ENCODE measurements at regions not wholly inside any gene's neighbourhood (a gene's known extent, or its start where the extent isn't known, plus 50 kb on each side); places are given as distances from the start of the nearest gene placed in this dataset.

- Mint-ChIP-seq H3K36me3 (ENCODE audit: low read depth) (no peaks in the 10 kb centered on the region), H3K4me1 (no peaks in the 10 kb centered on the region), H3K27ac (no peak overlapping the region), H3K9me3 (peaks cover 20% of the 10 kb centered on the region), H3K4me3 (no peak overlapping the region), H3K27me3 (ENCODE audit: low read depth) (no peaks in the 10 kb centered on the region)
- TF ChIP-seq CTCF (IDR thresholded peaks at IDR 0.05; ENCODE audit: unreplicated experiment in 3 of 3), result no peak
Observed at GRCh38 chr6:121800047-121800446, 364.6 kb downstream of the GJA1 start.

DNA sequence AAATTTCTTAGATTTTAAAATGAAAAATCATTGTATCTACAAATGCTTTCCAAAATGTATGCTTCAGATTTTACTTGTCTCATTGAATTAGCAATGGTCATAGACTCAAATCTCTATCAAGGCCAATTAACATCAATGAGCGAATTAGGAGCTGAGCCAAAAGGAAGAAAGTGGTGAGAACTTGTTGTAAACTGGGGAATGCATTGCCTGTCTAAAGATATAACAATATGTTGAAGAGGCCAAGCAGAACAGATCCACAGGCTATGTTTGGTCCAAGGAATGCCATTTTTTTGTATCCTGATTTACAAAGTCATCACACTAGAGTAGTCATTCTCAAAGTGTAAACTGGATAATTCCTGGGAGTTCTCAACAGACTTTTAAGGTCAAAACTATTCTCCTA, 370.7 kb downstream of the GJA1 start:
- TF ChIP-seq CTCF (IDR thresholded peaks at IDR 0.05; ENCODE audit: unreplicated experiment in 3 of 3), result no peak
- H3K9me3 Mint-ChIP-seq, result peaks cover 4% of the 10 kb centered on the region
- no peaks in the 10 kb centered on the region for H3K27me3 Mint-ChIP-seq (ENCODE audit: low read depth)
- no peak overlapping the region for H3K4me3 Mint-ChIP-seq
- no peaks in the 10 kb centered on the region for H3K36me3 Mint-ChIP-seq (ENCODE audit: low read depth)
- H3K4me1 Mint-ChIP-seq, result no peaks in the 10 kb centered on the region
- H3K27ac Mint-ChIP-seq, result no peak overlapping the region

DNA sequence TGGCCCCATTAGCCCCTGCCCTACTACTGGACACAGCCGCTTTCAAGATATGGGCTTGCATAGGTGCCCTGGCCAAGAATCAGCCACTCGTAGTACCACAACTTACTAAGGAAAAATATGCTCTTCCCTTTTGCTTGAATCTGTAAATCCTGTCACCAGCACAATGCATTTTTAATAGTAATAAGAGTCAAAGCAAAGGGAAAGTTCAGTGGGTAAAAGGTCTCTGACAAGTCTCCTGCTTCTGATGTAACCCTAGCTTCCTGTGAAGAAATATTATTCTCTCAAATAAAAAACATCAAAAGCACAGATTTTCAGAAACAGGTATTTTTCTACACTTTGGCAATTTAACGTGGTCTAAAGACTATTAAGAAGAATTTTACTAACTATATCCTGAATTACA, 373.8 kb downstream of the GJA1 start:
- Mint-ChIP-seq H3K4me3 (no peak overlapping the region), H3K36me3 (ENCODE audit: low read depth) (no peaks in the 10 kb centered on the region), H3K9me3 (no peaks in the 10 kb centered on the region), H3K27ac (no peak overlapping the region), H3K4me1 (no peaks in the 10 kb centered on the region), H3K27me3 (ENCODE audit: low read depth) (no peaks in the 10 kb centered on the region)
- TF ChIP-seq CTCF (IDR thresholded peaks at IDR 0.05; ENCODE audit: unreplicated experiment in 3 of 3), result no peak

- no peaks in the 10 kb centered on the region for H3K9me3 Mint-ChIP-seq
Observed at GRCh38 chr6:121810158-121811032, 374.9 kb downstream of the GJA1 start.

GRCh38 chr6:121811106-121811505, 375.7 kb downstream of the GJA1 start:
- Mint-ChIP-seq H3K27me3 (ENCODE audit: low read depth) (no peaks in the 10 kb centered on the region), H3K36me3 (ENCODE audit: low read depth) (no peaks in the 10 kb centered on the region), H3K4me3 (no peak overlapping the region), H3K4me1 (no peaks in the 10 kb centered on the region), H3K27ac (no peak overlapping the region), H3K9me3 (no peaks in the 10 kb centered on the region)
- TF ChIP-seq CTCF (IDR thresholded peaks at IDR 0.05; ENCODE audit: unreplicated experiment in 3 of 3), result no peak

More at GRCh38 chr6:121810158-121811032, 374.9 kb downstream of the GJA1 start:
- H3K4me3 Mint-ChIP-seq, result no peak overlapping the region
- no peaks in the 10 kb centered on the region for H3K27me3 Mint-ChIP-seq (ENCODE audit: low read depth)
- TF ChIP-seq CTCF (IDR thresholded peaks at IDR 0.05; ENCODE audit: unreplicated experiment in 3 of 3), result no peak
- H3K36me3 Mint-ChIP-seq (ENCODE audit: low read depth), result no peaks in the 10 kb centered on the region
- H3K27ac Mint-ChIP-seq, result no peak overlapping the region
- H3K4me1 Mint-ChIP-seq, result no peaks in the 10 kb centered on the region

DNA sequence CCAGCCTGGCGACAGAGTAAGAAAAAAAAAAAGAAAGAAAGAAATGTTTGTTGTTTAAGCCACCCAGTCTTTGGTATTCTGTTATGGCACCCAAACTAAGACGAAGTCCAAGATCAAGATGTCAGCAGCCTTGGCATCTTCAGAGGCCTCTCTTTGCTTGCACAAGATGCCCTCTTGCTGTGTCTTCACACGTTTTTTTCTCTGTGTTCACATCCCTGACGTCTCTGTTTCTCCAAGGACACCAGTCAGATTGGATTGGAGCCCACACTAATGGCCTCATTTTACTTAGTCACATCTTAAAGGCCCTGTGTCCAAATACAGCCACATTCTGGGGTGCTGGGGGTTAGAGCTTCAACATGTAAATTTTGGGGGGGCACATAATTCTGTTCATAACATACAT, 380.9 kb downstream of the GJA1 start:
- H3K36me3 Mint-ChIP-seq (ENCODE audit: low read depth), result no peaks in the 10 kb centered on the region
- no peaks in the 10 kb centered on the region for H3K27me3 Mint-ChIP-seq (ENCODE audit: low read depth)
- no peak overlapping the region for H3K4me3 Mint-ChIP-seq

More for the DNA sequence above, 380.9 kb downstream of the GJA1 start:
- Mint-ChIP-seq H3K4me1 (no peaks in the 10 kb centered on the region), H3K27ac (no peak overlapping the region), H3K9me3 (peaks cover 4% of the 10 kb centered on the region)
- no peak for TF ChIP-seq CTCF (IDR thresholded peaks at IDR 0.05; ENCODE audit: unreplicated experiment in 3 of 3)

Measured in nephron (organoid).